IgD-negative memory B cell (primary cell): ENCODE measurements at regions not wholly inside any gene's neighbourhood (a gene's known extent, or its start where the extent isn't known, plus 50 kb on each side); places are given as distances from the start of the nearest gene placed in this dataset.
"Not testable (repeated sequence)": the region's sequence is repeated elsewhere in the genome, so short reads cannot be mapped to it uniquely, and the experiment has no call there.

Experiments
- H3K27ac Mint-ChIP-seq, 3 donors: one replicate each; pipeline ENCODE4 v1.8.0; 2020 to 2022; ENCODE audit warnings: mild to moderate bottlenecking in 3 of 3, mixed read lengths in 3 of 3, moderate library complexity in 1 of 3
- H3K27me3 Mint-ChIP-seq: one replicate; pipeline ENCODE4 v1.8.0; 2021; ENCODE audit warnings: mixed read lengths
- H3K36me3 Mint-ChIP-seq: one replicate; pipeline ENCODE4 v1.8.0; 2020; ENCODE audit warnings: mild to moderate bottlenecking, mixed read lengths
- H3K4me1 Mint-ChIP-seq, 3 donors: one replicate each; pipeline ENCODE4 v1.8.0; 2020 to 2022; ENCODE audit warnings: mixed read lengths in 3 of 3, mild to moderate bottlenecking in 1 of 3
- H3K4me3 Mint-ChIP-seq, 4 donors: one replicate each; pipeline ENCODE4 v1.8.0; 2020 to 2022; ENCODE audit warnings: mild to moderate bottlenecking in 4 of 4, mixed read lengths in 4 of 4, moderate library complexity in 3 of 4
- H3K9me3 Mint-ChIP-seq, 3 donors: one replicate each; pipeline ENCODE4 v1.8.0; 2020 to 2021; ENCODE audit warnings: mixed read lengths in 3 of 3, mild to moderate bottlenecking in 1 of 3

GRCh38 chr5:88051148-88051547, 217.5 kb downstream of the TMEM161B start:
- Mint-ChIP-seq H3K36me3 (peaks cover 2% of the 10 kb centered on the region), H3K4me1 (no peaks in the 10 kb centered on the region), H3K4me3 (no peak overlapping the region), H3K27ac (no peak overlapping the region), H3K9me3 (peaks cover 0 to 6% (median 4%) of the 10 kb centered on the region in 3 donors), H3K27me3 (no peaks in the 10 kb centered on the region)

GRCh38 chr5:88049737-88050136, 218.9 kb downstream of the TMEM161B start:
- H3K4me1 Mint-ChIP-seq = no peaks in the 10 kb centered on the region
- no peak overlapping the region for H3K27ac Mint-ChIP-seq
- peaks cover 0 to 6% (median 4%) of the 10 kb centered on the region in 3 donors for H3K9me3 Mint-ChIP-seq
- no peaks in the 10 kb centered on the region for H3K27me3 Mint-ChIP-seq
- peaks cover 2% of the 10 kb centered on the region for H3K36me3 Mint-ChIP-seq
- H3K4me3 Mint-ChIP-seq = no peak overlapping the region

- no peaks in the 10 kb centered on the region for H3K4me1 Mint-ChIP-seq
- no peaks in the 10 kb centered on the region for H3K27me3 Mint-ChIP-seq
- H3K27ac Mint-ChIP-seq = no peak overlapping the region
- peaks cover 2% of the 10 kb centered on the region for H3K36me3 Mint-ChIP-seq
- H3K4me3 Mint-ChIP-seq = no peak overlapping the region
- H3K9me3 Mint-ChIP-seq = peaks cover 0 to 6% (median 4%) of the 10 kb centered on the region in 3 donors
Observed at GRCh38 chr5:88049156-88049555, 219.5 kb downstream of the TMEM161B start.

- no peaks in the 10 kb centered on the region for H3K36me3 Mint-ChIP-seq
- H3K9me3 Mint-ChIP-seq = peaks cover 0 to 9% (median 2%) of the 10 kb centered on the region in 3 donors
- no peaks in the 10 kb centered on the region for H3K27me3 Mint-ChIP-seq
- H3K4me1 Mint-ChIP-seq = no peaks in the 10 kb centered on the region
- no peak overlapping the region for H3K27ac Mint-ChIP-seq
- no peak overlapping the region for H3K4me3 Mint-ChIP-seq
Observed at GRCh38 chr5:88045931-88046461, 222.6 kb downstream of the TMEM161B start.

- Mint-ChIP-seq H3K36me3 (no peaks in the 10 kb centered on the region), H3K27ac (no peak overlapping the region), H3K4me1 (no peaks in the 10 kb centered on the region), H3K27me3 (no peaks in the 10 kb centered on the region), H3K9me3 (peaks cover 0 to 9% (median 2%) of the 10 kb centered on the region in 3 donors), H3K4me3 (no peak overlapping the region)
Observed at GRCh38 chr5:88045165-88045564, 223.5 kb downstream of the TMEM161B start.

- Mint-ChIP-seq H3K4me3 (no peak overlapping the region), H3K27me3 (peaks cover 2% of the 10 kb centered on the region), H3K36me3 (no peaks in the 10 kb centered on the region), H3K9me3 (peaks cover 2 to 8% (median 4%) of the 10 kb centered on the region in 3 donors), H3K27ac (no peak overlapping the region), H3K4me1 (no peaks in the 10 kb centered on the region)
Observed at GRCh38 chr5:88034520-88034919, 234.1 kb downstream of the TMEM161B start.

- Mint-ChIP-seq H3K27ac (no peak overlapping the region), H3K36me3 (no peaks in the 10 kb centered on the region), H3K27me3 (no peaks in the 10 kb centered on the region), H3K4me1 (no peaks in the 10 kb centered on the region), H3K9me3 (peaks cover 1 to 8% (median 2%) of the 10 kb centered on the region in 3 donors), H3K4me3 (no peak overlapping the region)
Observed at GRCh38 chr5:88033191-88033590, 235.5 kb downstream of the TMEM161B start.

GRCh38 chr5:88029011-88029410, 239.6 kb downstream of the TMEM161B start:
- no peak overlapping the region for H3K27ac Mint-ChIP-seq
- H3K4me1 Mint-ChIP-seq = no peaks in the 10 kb centered on the region

GRCh38 chr5:88021141-88021540, 247.5 kb downstream of the TMEM161B start:
- H3K27me3 Mint-ChIP-seq = no peaks in the 10 kb centered on the region
- no peaks in the 10 kb centered on the region for H3K4me1 Mint-ChIP-seq
- H3K4me3 Mint-ChIP-seq = no peak overlapping the region
- H3K36me3 Mint-ChIP-seq = no peaks in the 10 kb centered on the region
- no peak overlapping the region for H3K27ac Mint-ChIP-seq
- no peaks in the 10 kb centered on the region for H3K9me3 Mint-ChIP-seq

More at GRCh38 chr5:88029011-88029410, 239.6 kb downstream of the TMEM161B start:
- Mint-ChIP-seq H3K36me3 (no peaks in the 10 kb centered on the region), H3K27me3 (no peaks in the 10 kb centered on the region), H3K9me3 (no peaks in the 10 kb centered on the region), H3K4me3 (no peak overlapping the region)

- H3K4me3 Mint-ChIP-seq, H3K4me1 Mint-ChIP-seq, H3K27me3 Mint-ChIP-seq, H3K36me3 Mint-ChIP-seq, H3K9me3 Mint-ChIP-seq, H3K27ac Mint-ChIP-seq: not testable (repeated sequence)
Observed at GRCh38 chr5:88014984-88015383, 253.7 kb downstream of the TMEM161B start.

- no peak overlapping the region for H3K4me3 Mint-ChIP-seq
- H3K36me3 Mint-ChIP-seq = no peaks in the 10 kb centered on the region
- H3K9me3 Mint-ChIP-seq = peaks cover 0 to 16% (median 2%) of the 10 kb centered on the region in 3 donors
- H3K27ac Mint-ChIP-seq = no peak overlapping the region
- H3K27me3 Mint-ChIP-seq = no peaks in the 10 kb centered on the region
- H3K4me1 Mint-ChIP-seq = no peaks in the 10 kb centered on the region
Observed at GRCh38 chr5:88000877-88001276, 267.8 kb downstream of the TMEM161B start.

GRCh38 chr5:87997662-87998061, 271.0 kb downstream of the TMEM161B start:
- Mint-ChIP-seq H3K27ac (no peak overlapping the region), H3K27me3 (no peaks in the 10 kb centered on the region), H3K9me3 (peaks cover 0 to 16% (median 6%) of the 10 kb centered on the region in 3 donors), H3K36me3 (no peaks in the 10 kb centered on the region), H3K4me1 (peaks cover 0 to 2% (median 0%) of the 10 kb centered on the region in 3 donors), H3K4me3 (no peak overlapping the region)

- H3K4me3 Mint-ChIP-seq = no peak overlapping the region
- no peaks in the 10 kb centered on the region for H3K27me3 Mint-ChIP-seq
- no peaks in the 10 kb centered on the region for H3K36me3 Mint-ChIP-seq
- H3K9me3 Mint-ChIP-seq = no peaks in the 10 kb centered on the region
- H3K4me1 Mint-ChIP-seq = no peaks in the 10 kb centered on the region
- H3K27ac Mint-ChIP-seq = no peak overlapping the region
Observed at GRCh38 chr5:87966213-87966612, 302.4 kb downstream of the TMEM161B start.

- Mint-ChIP-seq H3K27ac (no peak overlapping the region), H3K9me3 (peaks cover 0 to 3% (median 0%) of the 10 kb centered on the region in 3 donors), H3K27me3 (no peaks in the 10 kb centered on the region), H3K4me1 (peaks cover 0 to 1% (median 0%) of the 10 kb centered on the region in 3 donors), H3K36me3 (no peaks in the 10 kb centered on the region), H3K4me3 (no peak overlapping the region)
Observed at GRCh38 chr5:87954121-87954520, 314.5 kb downstream of the TMEM161B start.

GRCh38 chr5:87951661-87952060, 317.0 kb downstream of the TMEM161B start:
- Mint-ChIP-seq H3K9me3 (peaks cover 0 to 3% (median 0%) of the 10 kb centered on the region in 3 donors), H3K4me1 (peaks cover 0 to 1% (median 0%) of the 10 kb centered on the region in 3 donors)

More at GRCh38 chr5:87951661-87952060, 317.0 kb downstream of the TMEM161B start:
- H3K27ac Mint-ChIP-seq = no peak overlapping the region
- H3K4me3 Mint-ChIP-seq = no peak overlapping the region
- no peaks in the 10 kb centered on the region for H3K36me3 Mint-ChIP-seq
- no peaks in the 10 kb centered on the region for H3K27me3 Mint-ChIP-seq
